SK-N-MC (cell line): ENCODE measurements at regions not wholly inside any gene's neighbourhood (a gene's known extent, or its start where the extent isn't known, plus 50 kb on each side); places are given as distances from the start of the nearest gene placed in this dataset.

Experiments used
- EZH2 ChIP-seq: fragments of 200-600 bp; sonication (generic); IDR thresholded peaks from one replicate; pipeline ENCODE4 v1.6.1; 2017; ENCODE audit warnings: antibody characterized with exemption
- POLR2AphosphoS5 ChIP-seq: IDR thresholded peaks from 2 replicates; pipeline ENCODE4 v1.6.1; 2012; ENCODE audit warnings: mild to moderate bottlenecking, low read depth, low read length, borderline replicate concordance

- no peak for TF ChIP-seq EZH2
- TF ChIP-seq POLR2AphosphoS5: no peak
Observed at GRCh38 chr10:57964351-57964750, 303.3 kb downstream of the IPMK start.
